Fibroblast of the aortic adventitia (primary cell): ENCODE measurements at regions not wholly inside any gene's neighbourhood (a gene's known extent, or its start where the extent isn't known, plus 50 kb on each side); places are given as distances from the start of the nearest gene placed in this dataset.

Experiments used
- DNase-seq: peaks from one replicate; pipeline ENCODE4 v3.0.0-alpha.2; 2010; ENCODE audit warnings: low read depth
- H3K4me3 ChIP-seq: 2 replicates; pipeline ENCODE4 v1.5.1; 2011; ENCODE audit warnings: low read depth, mild to moderate bottlenecking, control low read depth, low read length, moderate library complexity
- CTCF ChIP-seq: IDR thresholded peaks from 2 replicates; pipeline ENCODE4 v1.5.1; 2011; ENCODE audit warnings: mild to moderate bottlenecking, low read length, control low read depth, inconsistent platforms; ENCODE audit not compliant: insufficient read depth

GRCh38 chr2:52881606-52882005 lies 886.0 kb upstream of the CHAC2 start:
- DNase-seq: peak; percentile 55
- no peak for TF ChIP-seq CTCF
- no peak overlapping the region for H3K4me3 ChIP-seq

- TF ChIP-seq CTCF: no peak
- H3K4me3 ChIP-seq: no peak overlapping the region
- no peak for DNase-seq
These were observed 886.7 kb upstream of the CHAC2 start for GRCh38 chr2:52880872-52881271.

GRCh38 chr2:52879561-52879960 lies 888.0 kb upstream of the CHAC2 start:
- no peak for DNase-seq

GRCh38 chr2:52877703-52878102 lies 889.9 kb upstream of the CHAC2 start:
- DNase-seq: no peak
- TF ChIP-seq CTCF: no peak

More at GRCh38 chr2:52879561-52879960, 888.0 kb upstream of the CHAC2 start:
- no peak for TF ChIP-seq CTCF
- no peak overlapping the region for H3K4me3 ChIP-seq

GRCh38 chr2:52874466-52875106 lies 893.0 kb upstream of the CHAC2 start:
- DNase-seq: no peak
- TF ChIP-seq CTCF: no peak
- H3K4me3 ChIP-seq: no peak overlapping the region

More at GRCh38 chr2:52877703-52878102, 889.9 kb upstream of the CHAC2 start:
- H3K4me3 ChIP-seq: no peak overlapping the region

GRCh38 chr2:52862801-52863200 lies 904.8 kb upstream of the CHAC2 start:
- DNase-seq: peak; percentile 68
- H3K4me3 ChIP-seq: no peak overlapping the region
- no peak for TF ChIP-seq CTCF

GRCh38 chr2:52861596-52861995 lies 906.0 kb upstream of the CHAC2 start:
- H3K4me3 ChIP-seq: no peak overlapping the region
- no peak for TF ChIP-seq CTCF
- no peak for DNase-seq
